ENCODE measurements at regions not wholly inside any gene's neighbourhood (a gene's known extent, or its start where the extent isn't known, plus 50 kb on each side); places are given as distances from the start of the nearest gene placed in this dataset.
"Not testable (repeated sequence)": the region's sequence is repeated elsewhere in the genome, so short reads cannot be mapped to it uniquely, and the experiment has no call there.

DNA sequence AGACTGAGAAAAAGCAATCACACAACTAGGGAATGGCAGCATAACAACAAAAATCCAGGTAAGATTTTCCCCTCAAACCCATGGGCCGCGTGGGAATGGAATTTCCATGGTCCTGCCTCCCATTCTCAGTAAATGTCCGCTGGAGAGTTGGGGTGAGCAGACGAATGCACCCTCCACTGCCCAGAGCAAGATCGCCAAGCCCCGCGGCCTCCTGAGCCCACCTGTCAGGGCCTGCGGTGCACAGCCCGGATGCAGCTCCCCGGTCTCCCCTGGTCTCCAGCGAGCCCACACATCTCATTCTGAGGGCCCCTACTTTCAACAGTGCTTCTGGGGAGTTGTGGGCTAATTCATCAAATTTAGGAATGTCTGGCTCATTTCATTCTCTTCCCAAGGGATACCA is 327.4 kb upstream of the HS6ST1 start:
- DNase-seq (ENCODE audit: low read depth in 3 of 3): no peak

- no peak for DNase-seq (ENCODE audit: low read depth in 3 of 3)
These were observed 328.0 kb upstream of the HS6ST1 start for GRCh38 chr2:128646691-128647090.

GRCh38 chr2:128651000-128651399 is 332.3 kb upstream of the HS6ST1 start:
- DNase-seq (ENCODE audit: low read depth in 3 of 3): no peak

DNA sequence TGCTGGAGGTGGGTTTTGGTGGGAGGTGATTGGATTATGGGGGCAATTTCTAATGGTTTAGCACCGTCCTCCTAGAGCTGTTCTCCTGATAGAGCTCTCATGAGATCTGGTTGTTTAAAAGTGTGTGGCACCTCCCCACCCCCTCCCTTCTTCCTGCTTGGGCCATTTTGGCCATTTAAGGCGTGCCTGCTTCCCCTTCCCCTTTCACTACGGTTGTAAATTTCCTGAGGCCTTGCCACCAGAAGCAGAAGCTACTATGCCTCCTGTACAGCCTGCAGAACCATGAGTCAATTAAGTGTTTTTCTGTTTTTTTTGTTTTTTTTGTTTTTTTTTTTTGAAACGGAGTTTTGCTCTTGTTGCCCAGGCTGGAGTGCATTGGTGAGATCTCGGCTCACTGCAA is 335.7 kb upstream of the HS6ST1 start:
- no peak for DNase-seq (ENCODE audit: low read depth in 3 of 3)

- DNase-seq (ENCODE audit: low read depth in 3 of 3): no peak
These were observed 342.2 kb upstream of the HS6ST1 start for GRCh38 chr2:128660836-128661235.

DNA sequence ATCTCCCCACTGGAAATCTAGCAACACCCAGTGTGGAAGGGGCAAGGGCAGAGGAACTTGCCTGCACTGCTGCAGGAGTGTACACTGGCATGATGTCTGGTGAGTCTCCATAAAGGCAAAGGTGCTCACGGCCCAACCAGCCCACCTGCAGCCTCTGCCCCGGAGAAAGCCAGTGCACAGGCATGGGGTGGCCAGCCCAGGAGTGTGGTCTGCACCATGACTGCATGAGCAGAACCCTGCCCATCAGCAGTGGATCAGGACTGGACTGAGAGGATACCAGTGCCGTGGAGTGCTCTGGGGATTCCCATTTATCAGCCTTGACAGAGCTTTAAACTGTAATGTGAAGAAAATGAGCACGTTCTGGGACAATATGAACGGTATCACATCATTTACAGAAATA is 342.6 kb upstream of the HS6ST1 start:
- no peak for DNase-seq (ENCODE audit: low read depth in 3 of 3)

DNA sequence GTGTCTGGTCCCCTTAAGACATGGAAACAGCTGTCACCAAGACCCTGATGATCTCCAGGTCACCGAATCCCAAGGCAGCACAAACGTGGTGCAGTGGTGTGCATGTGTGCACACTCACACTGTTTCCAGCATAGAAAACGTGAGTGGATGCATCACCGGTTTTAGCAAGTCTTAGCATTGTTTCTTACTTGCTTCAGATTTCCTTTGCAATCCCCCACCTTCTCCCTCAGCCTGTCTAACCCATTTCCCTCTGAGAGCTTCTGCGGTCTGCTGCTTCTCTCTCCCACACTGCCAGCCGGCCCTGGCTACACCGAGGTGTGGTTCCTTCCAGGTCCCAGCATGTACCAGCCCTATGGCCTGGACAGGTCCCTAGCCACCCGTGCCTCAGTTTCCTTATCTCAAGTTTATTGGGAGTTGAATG is 343.4 kb upstream of the HS6ST1 start:
- DNase-seq (ENCODE audit: low read depth in 3 of 3): no peak

DNA sequence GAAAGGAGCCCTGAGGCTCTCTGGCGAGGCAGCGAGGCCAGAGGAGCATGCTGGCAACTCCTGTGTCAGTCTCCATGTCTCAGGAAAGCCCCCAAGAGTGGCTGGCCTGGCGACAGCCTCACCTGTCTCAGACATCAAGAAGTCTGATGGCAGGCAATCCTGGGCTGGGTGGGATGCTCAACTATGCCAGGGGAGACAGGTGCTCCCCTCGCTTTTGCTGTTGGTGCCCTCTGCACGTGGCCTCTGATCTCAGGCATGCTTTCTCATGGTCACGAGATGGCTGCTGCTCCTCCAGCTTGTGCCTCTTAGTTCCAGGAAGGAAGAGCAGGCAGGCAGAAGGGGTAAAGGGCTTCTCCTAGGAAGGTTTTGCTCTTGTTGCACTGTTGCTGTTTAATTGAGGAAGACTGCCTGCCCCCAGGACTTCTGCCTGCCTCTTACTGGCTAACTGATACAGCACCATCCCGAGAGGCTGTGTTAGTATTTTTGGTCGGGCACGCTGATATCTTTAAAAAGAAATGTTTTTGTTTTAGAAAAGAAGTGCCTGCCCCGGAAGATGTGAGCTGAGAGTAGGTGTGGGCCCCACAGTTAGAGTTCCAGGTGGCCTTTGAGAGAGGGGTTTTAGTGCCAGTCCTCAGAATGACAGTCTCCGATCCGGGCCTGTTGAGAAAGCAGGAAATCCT is 344.8 kb upstream of the HS6ST1 start:
- DNase-seq (ENCODE audit: low read depth in 3 of 3): no peak

DNA sequence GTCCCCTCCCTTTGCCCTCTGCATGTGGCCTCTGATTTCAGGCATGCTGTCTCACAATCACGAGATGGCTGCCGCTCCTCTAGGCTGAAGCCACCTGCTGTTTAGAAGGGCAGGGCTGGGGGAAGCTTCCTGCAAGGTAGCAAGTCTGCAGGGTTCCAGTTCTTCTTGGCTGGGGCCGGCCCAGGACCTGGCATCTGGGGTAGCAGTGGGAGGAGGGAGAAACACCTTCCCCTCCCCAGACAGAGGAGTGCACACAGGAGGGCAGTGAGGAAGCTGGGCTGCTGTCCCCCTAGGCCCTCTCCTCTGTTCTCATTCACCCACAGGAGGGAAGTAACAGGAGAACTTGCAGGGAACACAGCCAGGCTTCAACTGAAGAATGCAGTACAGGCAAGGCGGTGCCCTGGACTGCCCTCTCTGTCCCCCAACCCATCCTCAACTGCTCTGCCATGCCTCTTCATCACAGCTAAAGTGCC is 345.9 kb upstream of the HS6ST1 start:
- no peak for DNase-seq (ENCODE audit: low read depth in 3 of 3)

GRCh38 chr2:128665113-128665512 is 346.4 kb upstream of the HS6ST1 start:
- DNase-seq (ENCODE audit: low read depth in 3 of 3): no peak

GRCh38 chr2:128666596-128666995 is 347.9 kb upstream of the HS6ST1 start:
- DNase-seq (ENCODE audit: low read depth in 3 of 3): no peak

- no peak for DNase-seq (ENCODE audit: low read depth in 3 of 3)
These were observed 348.7 kb upstream of the HS6ST1 start for GRCh38 chr2:128667391-128667790.

GRCh38 chr2:128668946-128669345 is 350.3 kb upstream of the HS6ST1 start:
- DNase-seq (ENCODE audit: low read depth in 3 of 3): no peak

DNA sequence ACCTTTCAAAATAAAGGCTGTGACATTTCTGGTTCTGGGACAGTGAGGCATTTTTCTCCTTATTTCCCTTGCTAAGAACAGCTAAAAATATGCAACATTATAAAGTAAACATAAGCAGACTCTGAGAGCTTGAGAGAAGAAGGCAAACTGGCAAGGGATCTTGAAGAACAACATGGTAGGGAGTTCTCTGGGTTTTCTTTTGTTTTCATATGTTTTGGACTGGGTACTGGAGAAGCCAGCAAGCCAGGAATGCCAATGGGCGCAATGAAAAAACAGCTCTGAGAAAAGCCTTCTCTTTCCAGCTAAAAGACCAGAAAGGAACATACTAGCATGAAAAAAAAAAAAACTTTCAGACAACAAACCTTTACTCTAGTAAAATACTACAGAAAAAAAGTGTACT is 351.4 kb upstream of the HS6ST1 start:
- no peak for DNase-seq (ENCODE audit: low read depth in 3 of 3)

- not testable (repeated sequence) for DNase-seq (ENCODE audit: low read depth in 3 of 3)
These were observed 353.5 kb upstream of the HS6ST1 start for GRCh38 chr2:128671981-128672757.

DNA sequence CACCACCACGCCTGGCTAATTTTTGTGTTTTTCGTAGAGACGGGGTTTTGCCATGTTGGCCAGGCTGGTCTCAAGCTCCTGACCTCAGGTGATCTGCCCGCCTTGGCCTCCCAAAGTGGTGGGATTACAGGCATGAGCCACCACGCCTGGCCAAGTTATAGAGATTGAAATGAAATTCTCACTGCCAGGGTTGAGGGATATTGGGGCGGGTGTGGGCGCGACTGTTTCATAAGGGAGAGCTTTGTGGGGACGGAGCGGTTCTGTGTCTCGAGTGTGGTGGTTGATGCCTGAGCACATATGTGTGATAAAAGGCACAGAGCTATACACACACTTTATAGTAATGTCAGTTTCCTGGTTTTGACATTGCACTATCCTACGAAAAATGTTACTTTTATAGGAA is 361.0 kb upstream of the HS6ST1 start:
- DNase-seq (ENCODE audit: low read depth in 3 of 3): not testable (repeated sequence)

GRCh38 chr2:128681507-128681906 is 362.8 kb upstream of the HS6ST1 start:
- DNase-seq (ENCODE audit: low read depth in 3 of 3): no peak

DNA sequence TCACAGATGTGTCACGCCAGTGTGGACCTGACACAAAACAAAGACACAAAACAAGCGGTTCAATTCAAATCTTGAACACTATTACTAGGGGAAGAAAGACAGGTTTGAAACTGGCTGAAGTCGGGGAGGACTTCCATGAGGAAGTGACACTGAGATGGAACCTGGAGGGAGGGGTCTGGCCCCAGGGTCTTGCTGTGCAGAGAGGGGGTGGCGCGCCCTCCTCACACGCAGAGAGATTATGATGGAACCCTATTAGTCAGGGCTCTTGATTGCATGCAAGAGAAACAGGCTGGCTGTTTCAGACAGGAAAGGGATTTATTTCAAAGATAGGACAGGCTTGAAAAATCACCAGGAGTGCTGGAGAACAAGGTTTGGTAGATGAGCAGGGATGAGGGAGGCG is 363.6 kb upstream of the HS6ST1 start:
- DNase-seq (ENCODE audit: low read depth in 3 of 3): no peak

DNA sequence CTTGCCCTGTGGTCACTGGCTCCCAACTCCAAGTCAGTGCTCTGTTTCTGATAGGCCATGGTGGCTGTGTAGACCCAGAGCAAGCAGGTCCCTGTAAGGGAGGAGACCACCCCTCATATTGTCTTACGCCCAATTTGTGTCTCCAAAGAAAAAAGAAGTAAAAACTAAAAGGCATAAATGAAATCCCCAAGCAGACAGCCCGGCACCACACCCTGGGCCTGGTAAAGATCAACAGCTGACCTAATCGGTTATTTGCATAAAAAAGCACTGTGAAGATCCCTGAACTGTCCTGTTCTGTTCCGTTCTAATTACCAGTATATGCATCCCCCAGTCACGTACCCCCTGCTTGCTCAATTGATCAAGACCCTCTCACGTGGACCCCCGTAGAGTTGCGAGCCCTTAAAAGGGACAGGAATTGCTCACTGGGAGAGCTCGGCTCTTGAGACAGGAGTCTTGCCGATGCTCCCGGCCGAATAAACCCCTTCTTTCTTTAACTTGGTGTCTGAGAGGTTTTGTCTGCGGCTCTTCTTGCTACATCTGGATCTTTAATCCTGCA is 364.1 kb upstream of the HS6ST1 start:
- no peak for DNase-seq (ENCODE audit: low read depth in 3 of 3)

- DNase-seq (ENCODE audit: low read depth in 3 of 3): no peak
These were observed 365.9 kb upstream of the HS6ST1 start for GRCh38 chr2:128684523-128684922.

DNA sequence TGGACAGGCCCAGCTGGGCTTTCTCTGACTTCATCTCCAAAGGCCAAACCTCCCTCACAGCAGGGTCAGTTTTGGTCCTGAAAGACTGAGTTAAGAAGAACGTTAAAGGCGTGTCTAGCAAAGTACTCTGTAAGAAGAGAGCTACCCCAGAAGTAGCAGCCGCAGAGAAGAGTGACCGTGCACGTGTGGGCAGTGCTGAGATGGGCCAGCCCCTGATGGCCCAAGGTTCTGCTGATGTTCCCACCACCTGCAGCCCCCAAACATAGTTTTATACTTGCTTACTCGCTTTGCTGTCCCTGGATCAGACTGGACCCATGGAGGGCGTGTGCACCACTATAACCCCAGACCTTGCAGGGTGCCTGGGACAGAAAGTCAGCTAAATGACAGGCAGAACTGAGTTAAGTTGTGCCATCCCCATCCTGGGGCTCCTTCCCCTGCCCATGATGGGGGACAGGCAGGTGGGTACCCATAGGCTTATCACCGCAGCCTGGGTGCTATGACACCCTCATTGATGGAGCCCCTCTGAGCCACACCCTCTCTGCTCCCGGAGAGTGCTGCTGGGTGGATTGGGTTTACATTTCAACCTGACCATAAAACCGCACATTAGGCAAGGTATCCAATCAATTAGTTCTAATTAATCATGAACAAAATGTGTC is 367.3 kb upstream of the HS6ST1 start:
- DNase-seq (ENCODE audit: low read depth in 3 of 3): no peak

DNA sequence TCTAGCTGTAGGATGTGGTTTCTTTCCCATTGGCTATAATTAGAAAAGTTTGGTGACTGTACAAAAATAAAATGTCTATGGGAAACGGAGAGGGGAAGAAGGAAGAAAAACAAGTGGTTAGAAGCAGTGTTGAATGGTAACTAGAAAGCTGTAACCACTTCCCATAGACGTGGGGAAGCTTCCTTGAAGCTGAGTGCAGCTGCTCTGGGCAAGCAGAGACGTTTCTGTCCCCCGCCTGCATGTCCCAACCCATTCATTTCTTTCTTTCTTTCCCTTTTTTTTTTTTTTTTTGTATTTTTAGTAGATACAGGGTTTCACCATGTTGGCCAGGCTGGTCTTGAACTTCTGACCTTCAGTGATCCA is 367.8 kb upstream of the HS6ST1 start:
- no peak for DNase-seq (ENCODE audit: low read depth in 3 of 3)
